Neuronal stem cell (in vitro differentiated cells): ENCODE measurements at regions not wholly inside any gene's neighbourhood (a gene's known extent, or its start where the extent isn't known, plus 50 kb on each side); places are given as distances from the start of the nearest gene placed in this dataset.

Experiments used
- DNase-seq: peaks from one replicate; pipeline ENCODE4 v3.0.0-alpha.2; 2013; ENCODE audit warnings: low spot score
- H2AFZ ChIP-seq: one replicate; pipeline ENCODE4 v1.6.1; 2013; ENCODE audit warnings: mild to moderate bottlenecking, low read length, inconsistent platforms
- H2AK5ac ChIP-seq: 2 replicates; pipeline ENCODE4 v1.6.1; 2013; ENCODE audit warnings: low read depth, mild to moderate bottlenecking, inconsistent platforms, low read length, moderate library complexity, mixed read lengths
- H2BK120ac ChIP-seq: 2 replicates; pipeline ENCODE4 v1.6.1; 2013; ENCODE audit warnings: low read depth, mild to moderate bottlenecking, inconsistent platforms, low read length, moderate library complexity, mixed read lengths
- H2BK12ac ChIP-seq: one replicate; pipeline ENCODE4 v1.6.1; 2013; ENCODE audit warnings: low read length, inconsistent platforms
- H2BK15ac ChIP-seq: 2 replicates; pipeline ENCODE4 v1.6.1; 2013; ENCODE audit warnings: mild to moderate bottlenecking, low read length, inconsistent platforms, mixed read lengths
- H2BK5ac ChIP-seq: one replicate; pipeline ENCODE4 v1.6.1; 2013; ENCODE audit warnings: inconsistent platforms, mild to moderate bottlenecking, low read length, moderate library complexity
- H3K14ac ChIP-seq: one replicate; pipeline ENCODE4 v1.6.1; 2013; ENCODE audit warnings: low read length, inconsistent platforms
- H3K18ac ChIP-seq: 2 replicates; pipeline ENCODE4 v1.6.1; 2013; ENCODE audit warnings: low read length, inconsistent platforms
- H3K23ac ChIP-seq: 2 replicates; pipeline ENCODE4 v1.6.1; 2013; ENCODE audit warnings: low read depth, mild to moderate bottlenecking, mixed read lengths, low read length, inconsistent platforms; ENCODE audit not compliant: poor library complexity
- H3K27ac ChIP-seq: replicated peaks from 3 replicates; pipeline ENCODE4 v1.5.1; 2013; ENCODE audit warnings: low read length, inconsistent platforms
- H3K27me3 ChIP-seq, 3 experiments: 2 replicates each; pipeline ENCODE4 v1.6.1; 2013; ENCODE audit warnings: low read length in 3 of 3, mild to moderate bottlenecking in 2 of 3, inconsistent platforms in 1 of 3, low read depth in 1 of 3, mixed read lengths in 1 of 3, moderate library complexity in 1 of 3; ENCODE audit not compliant: control insufficient read depth in 3 of 3, insufficient read depth in 3 of 3
- H3K36me3 ChIP-seq, 2 donors: replicated peaks in 1 of 2; 2 replicates each; pipeline ENCODE4 v1.6.1; 2013; ENCODE audit warnings: low read length in 2 of 2; ENCODE audit not compliant: control insufficient read depth in 2 of 2, insufficient read depth in 2 of 2
- H3K4ac ChIP-seq: 2 replicates; pipeline ENCODE4 v1.6.1; 2013; ENCODE audit warnings: inconsistent platforms, mild to moderate bottlenecking, low read length, moderate library complexity
- H3K4me1 ChIP-seq, 2 donors: 1 replicate in 1 of 2; 2 replicates in 1 of 2; pipeline ENCODE4 v1.6.1; 2013; ENCODE audit warnings: low read length in 2 of 2, low read depth in 1 of 2; ENCODE audit not compliant: control insufficient read depth in 2 of 2, insufficient read depth in 1 of 2
- H3K4me2 ChIP-seq: one replicate; pipeline ENCODE4 v1.6.1; 2013; ENCODE audit warnings: mild to moderate bottlenecking, low read length, inconsistent platforms; ENCODE audit not compliant: insufficient read depth, poor library complexity, severe bottlenecking
- H3K4me3 ChIP-seq, 2 donors: 2 replicates each; pipeline ENCODE4 v1.5.1; 2013; ENCODE audit warnings: low read length in 2 of 2, mild to moderate bottlenecking in 2 of 2, inconsistent platforms in 1 of 2, moderate library complexity in 1 of 2
- H3K79me1 ChIP-seq: one replicate; pipeline ENCODE4 v1.6.1; 2013; ENCODE audit warnings: low read depth, mild to moderate bottlenecking, inconsistent platforms, low read length, moderate library complexity
- H3K9ac ChIP-seq: one replicate; pipeline ENCODE4 v1.6.1; 2013; ENCODE audit warnings: mild to moderate bottlenecking, low read depth, low read length, inconsistent platforms; ENCODE audit not compliant: poor library complexity
- H3K9me3 ChIP-seq, 2 donors: replicated peaks in 1 of 2; 2 replicates each; pipeline versions ENCODE3 to v1.6.1; 2013; ENCODE audit warnings: low read length in 2 of 2, mild to moderate bottlenecking in 2 of 2, inconsistent platforms in 1 of 2, low read depth in 1 of 2, mixed read lengths in 1 of 2, moderate library complexity in 1 of 2; ENCODE audit not compliant: control insufficient read depth in 2 of 2, insufficient read depth in 1 of 2
- H4K8ac ChIP-seq: one replicate; pipeline ENCODE4 v1.6.1; 2013; ENCODE audit warnings: low read depth, mild to moderate bottlenecking, inconsistent platforms, low read length, moderate library complexity
- H4K91ac ChIP-seq: one replicate; pipeline ENCODE4 v1.6.1; 2013; ENCODE audit warnings: low read length, low read depth, mild to moderate bottlenecking, inconsistent platforms; ENCODE audit not compliant: poor library complexity
- WGBS, 2 donors: extraction: QIAGEN DNeasy Blood & Tissue Kit; methylation state at CpG; one replicate each; pipeline ENCODE4 v1.1.7; 2013; ENCODE audit warnings: missing lambda C conversion rate in 2 of 2, mixed read lengths in 1 of 2; ENCODE audit not compliant: insufficient read length in 2 of 2, insufficient replicate concordance in 1 of 2; ENCODE audit errors: extremely low coverage in 2 of 2; 5-methylcytosine and 5-hydroxymethylcytosine counted together

DNA sequence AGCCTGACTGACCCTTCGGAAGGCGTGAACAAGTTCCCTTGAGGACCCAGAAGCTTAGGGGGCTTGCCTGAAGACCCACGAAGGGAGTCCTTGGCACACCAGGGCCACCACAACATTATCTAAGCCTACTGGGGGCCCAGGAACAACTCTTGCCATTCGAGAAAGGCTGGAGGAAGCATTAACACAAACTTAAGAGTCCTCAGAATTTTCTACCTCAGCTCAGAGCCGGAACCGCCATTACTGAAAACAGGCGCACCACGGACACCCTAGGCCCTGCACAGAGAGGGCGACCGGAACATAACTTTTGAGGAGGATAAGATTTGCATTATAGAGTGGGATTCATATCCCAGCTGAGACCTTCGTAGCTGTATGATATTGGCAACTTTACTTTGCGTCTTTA lies 229.1 kb downstream of the ADAM29 start:
- H3K18ac ChIP-seq, result no peak overlapping the region
- no peak overlapping the region for H3K4me2 ChIP-seq
- no peak overlapping the region for H3K4me3 ChIP-seq
- H2AK5ac ChIP-seq, result no peak overlapping the region
- no peak overlapping the region for H3K14ac ChIP-seq
- no peak overlapping the region for H2BK5ac ChIP-seq
- H4K91ac ChIP-seq, result no peak overlapping the region
- DNase-seq, result no peak
- H2BK12ac ChIP-seq, result no peak overlapping the region
- no peak overlapping the region for H2AFZ ChIP-seq
- H2BK120ac ChIP-seq, result no peak overlapping the region
- H2BK15ac ChIP-seq, result no peak overlapping the region
- WGBS, 2 donors, result no CpG with 5 or more reads among the region's 12 CpGs
- no peak overlapping the region for H4K8ac ChIP-seq
- no peaks in the 10 kb centered on the region for H3K4me1 ChIP-seq
- no peaks in the 10 kb centered on the region for H3K36me3 ChIP-seq
- no peaks in the 10 kb centered on the region for H3K27me3 ChIP-seq
- no peak overlapping the region for H3K4ac ChIP-seq
- no peaks in the 10 kb centered on the region for H3K79me1 ChIP-seq
- H3K27ac ChIP-seq, result no peak overlapping the region
- no peak overlapping the region for H3K23ac ChIP-seq
- no peak overlapping the region for H3K9ac ChIP-seq
- H3K9me3 ChIP-seq, result no peaks in the 10 kb centered on the region

DNA sequence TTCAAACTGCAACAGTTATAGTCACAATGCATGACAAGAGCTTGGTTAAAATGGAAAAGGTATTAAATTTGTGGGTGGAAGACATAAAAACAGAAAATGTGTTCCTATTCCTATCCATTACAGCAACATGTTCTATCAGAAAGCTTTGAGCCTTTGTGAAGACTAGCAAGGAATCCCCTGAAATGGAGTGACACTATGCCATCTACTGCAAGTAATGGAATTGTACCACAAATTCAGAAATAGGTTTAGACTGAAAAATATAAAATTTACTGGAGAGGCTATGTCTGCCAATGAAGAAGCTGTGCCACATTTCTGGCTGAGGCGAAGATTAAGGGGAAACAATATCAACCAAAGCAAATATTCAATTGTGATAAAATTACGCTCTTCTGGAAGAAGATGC lies 247.9 kb downstream of the ADAM29 start:
- no peak for DNase-seq
- H3K9ac ChIP-seq, result no peak overlapping the region
- no peak overlapping the region for H3K23ac ChIP-seq
- no peak overlapping the region for H2BK5ac ChIP-seq
- H3K79me1 ChIP-seq, result no peaks in the 10 kb centered on the region
- H3K27ac ChIP-seq, result no peak overlapping the region
- no peak overlapping the region for H3K4me2 ChIP-seq
- H2AK5ac ChIP-seq, result no peak overlapping the region
- no peak overlapping the region for H3K18ac ChIP-seq
- no peaks in the 10 kb centered on the region for H3K36me3 ChIP-seq
- no peak overlapping the region for H3K4ac ChIP-seq
- WGBS, 2 donors, result no CpG with 5 or more reads among the region's 2 CpGs
- H3K27me3 ChIP-seq, result no peaks in the 10 kb centered on the region
- no peak overlapping the region for H4K8ac ChIP-seq
- no peak overlapping the region for H3K14ac ChIP-seq
- no peak overlapping the region for H2AFZ ChIP-seq
- H3K4me1 ChIP-seq, result no peaks in the 10 kb centered on the region
- H3K4me3 ChIP-seq, result no peak overlapping the region
- H2BK120ac ChIP-seq, result no peak overlapping the region
- H3K9me3 ChIP-seq, result no peaks in the 10 kb centered on the region
- H4K91ac ChIP-seq, result no peak overlapping the region
- H2BK12ac ChIP-seq, result no peak overlapping the region
- no peak overlapping the region for H2BK15ac ChIP-seq

DNA sequence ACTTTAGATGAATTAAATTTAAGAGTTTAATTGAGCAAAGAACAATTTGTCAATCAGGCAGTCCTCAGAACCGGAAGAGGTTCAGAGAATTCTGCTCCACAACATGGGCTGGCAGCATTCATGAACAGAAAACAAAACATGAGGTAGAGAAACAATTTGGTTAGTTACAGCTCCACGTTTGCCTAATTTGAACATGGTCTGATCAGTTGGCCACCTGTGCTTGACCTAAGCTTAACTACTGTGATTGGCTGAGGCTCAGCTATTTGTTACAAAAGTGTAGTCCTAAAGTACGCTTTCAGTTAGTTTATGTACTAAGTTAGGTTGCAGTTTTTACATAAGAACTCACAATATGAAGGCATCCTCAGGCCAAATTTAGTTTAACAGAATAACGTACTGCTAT lies 258.6 kb downstream of the ADAM29 start:
- DNase-seq, result no peak
- Histone ChIP-seq H3K4me3 (no peak overlapping the region), H2BK15ac (no peak overlapping the region), H3K4ac (no peak overlapping the region), H2AFZ (no peak overlapping the region), H3K18ac (no peak overlapping the region), H3K36me3 (no peaks in the 10 kb centered on the region), H2AK5ac (no peak overlapping the region), H3K9ac (no peak overlapping the region), H3K23ac (no peak overlapping the region), H3K4me2 (no peak overlapping the region), H3K4me1 (no peaks in the 10 kb centered on the region), H4K8ac (no peak overlapping the region), H3K79me1 (no peaks in the 10 kb centered on the region), H3K27ac (no peak overlapping the region), H3K27me3 (no peaks in the 10 kb centered on the region), H4K91ac (no peak overlapping the region), H2BK5ac (no peak overlapping the region), H2BK120ac (no peak overlapping the region), H3K14ac (no peak overlapping the region), H3K9me3 (no peaks in the 10 kb centered on the region), H2BK12ac (no peak overlapping the region)
- no CpG with 5 or more reads among the region's 4 CpGs for WGBS, 2 donors

DNA sequence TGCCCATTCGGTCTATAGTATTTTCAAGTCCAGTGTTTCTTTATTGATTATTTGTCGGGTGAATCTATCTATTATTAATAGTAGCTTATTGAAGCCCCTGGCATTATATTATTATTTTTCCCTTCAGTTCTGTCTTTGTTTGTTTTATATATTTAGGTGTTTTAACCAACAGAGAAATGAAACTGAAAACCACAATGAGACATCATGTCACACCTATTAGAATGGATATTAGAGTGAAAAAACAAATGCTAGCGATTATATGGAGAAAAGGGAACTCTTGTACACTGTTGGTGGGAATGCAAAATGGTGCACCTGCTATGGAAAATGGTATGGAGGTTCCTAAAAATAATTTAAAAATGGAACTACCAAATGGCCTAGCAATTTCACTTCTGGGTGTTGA lies 272.5 kb downstream of the ADAM29 start:
- Histone ChIP-seq H3K27ac (no peak overlapping the region), H3K9me3 (no peaks in the 10 kb centered on the region), H3K4ac (no peak overlapping the region), H3K4me3 (no peak overlapping the region), H3K23ac (no peak overlapping the region), H2BK12ac (no peak overlapping the region), H2AFZ (no peak overlapping the region), H3K18ac (no peak overlapping the region), H2AK5ac (no peak overlapping the region), H4K91ac (no peak overlapping the region), H3K14ac (no peak overlapping the region), H3K27me3 (no peaks in the 10 kb centered on the region), H3K4me1 (no peaks in the 10 kb centered on the region), H3K36me3 (no peaks in the 10 kb centered on the region), H4K8ac (no peak overlapping the region), H2BK5ac (no peak overlapping the region), H3K79me1 (no peaks in the 10 kb centered on the region), H3K9ac (no peak overlapping the region), H2BK15ac (no peak overlapping the region), H3K4me2 (no peak overlapping the region), H2BK120ac (no peak overlapping the region)
- WGBS, 2 donors, result no CpG with 5 or more reads among the region's 3 CpGs
- DNase-seq, result no peak
